Body of pancreas (tissue), 4 donors: ENCODE measurements at regions not wholly inside any gene's neighbourhood (a gene's known extent, or its start where the extent isn't known, plus 50 kb on each side); places are given as distances from the start of the nearest gene placed in this dataset.

Experiments used
- CTCF ChIP-seq, 7 experiments: fragments of 450-650 bp in 4 of 7; fragments of 200-600 bp in 3 of 7; sonication (generic) in 3 of 7; IDR thresholded peaks; one replicate each; pipeline ENCODE4 v1.5.1; 2016 to 2019; ENCODE audit warnings: antibody characterized with exemption in 7 of 7
- POLR2A ChIP-seq, 3 donors: fragments of 450-650 bp; IDR thresholded peaks; one replicate each; pipeline ENCODE4 v1.6.1; 2016; ENCODE audit warnings: antibody characterized with exemption in 3 of 3, mild to moderate bottlenecking in 2 of 3

GRCh38 chr4:63632858-63633257 is 776.4 kb downstream of the TECRL start:
- TF ChIP-seq CTCF (IDR thresholded peaks at IDR 0.05) (no peak), POLR2A (IDR thresholded peaks at IDR 0.05) (no peak)
